B cell (primary cell): ENCODE measurements at regions not wholly inside any gene's neighbourhood (a gene's known extent, or its start where the extent isn't known, plus 50 kb on each side); places are given as distances from the start of the nearest gene placed in this dataset.

Experiments used
- ATAC-seq: fragments of 200-7000 bp; cut with Tn5 transposase; one replicate; pipeline ENCODE4 v1.10.0; 2021; ENCODE audit warnings: low read depth, mild to moderate bottlenecking, moderate number of reproducible peaks, moderate library complexity
- CTCF ChIA-PET: fragments of 350-600 bp; sonication (Branson Sonifier 250); formaldehyde crosslinking; loops from one replicate; lab custom pipeline; 2021; ENCODE audit warnings: antibody characterized with exemption, inconsistent platforms; lab: Charles Lee
- POLR2A ChIA-PET: fragments of 350-600 bp; sonication (Branson Sonifier 250); formaldehyde crosslinking; loops from one replicate; lab custom pipeline; 2021; ENCODE audit warnings: antibody characterized with exemption; lab: Charles Lee
- DNase-seq: peaks from one replicate; pipeline ENCODE4 v3.0.0; 2013
- H2AFZ ChIP-seq: 2 replicates; pipeline ENCODE4 v1.6.1; 2012; ENCODE audit warnings: mild to moderate bottlenecking, low read depth, low read length; ENCODE audit not compliant: insufficient read depth, poor library complexity, severe bottlenecking
- H3K27ac ChIP-seq, 2 donors: 1 replicate in 1 of 2; 2 replicates in 1 of 2; pipeline ENCODE4 v1.5.1; 2012 to 2013; ENCODE audit warnings: low read length in 2 of 2, mild to moderate bottlenecking in 2 of 2, moderate library complexity in 1 of 2
- H3K27me3 ChIP-seq, 4 experiments: fragments of 200-600 bp in 1 of 4; sonication (generic) in 1 of 4; replicated peaks in 1 of 4; 1 replicate in 2 of 4; 2 replicates in 2 of 4; pipeline versions ENCODE4 v1.6.1 to v1.7.0; 2013 to 2016; ENCODE audit warnings: low read length in 3 of 4, mild to moderate bottlenecking in 2 of 4, mixed read lengths in 1 of 4, moderate library complexity in 1 of 4; ENCODE audit not compliant: insufficient read depth in 4 of 4, control insufficient read depth in 3 of 4; ENCODE audit errors: control extremely low read depth in 1 of 4
- H3K36me3 ChIP-seq, 2 experiments: replicated peaks in 1 of 2; 1 replicate in 1 of 2; 2 replicates in 1 of 2; pipeline versions ENCODE4 v1.6.1 to v1.7.1; 2013; ENCODE audit warnings: low read length in 1 of 2; ENCODE audit not compliant: insufficient read depth in 2 of 2, control insufficient read depth in 1 of 2; ENCODE audit errors: control extremely low read depth in 1 of 2, extremely low read depth in 1 of 2
- H3K4me1 ChIP-seq, 2 donors: fragments of 200-600 bp in 1 of 2; sonication (generic) in 1 of 2; 1 replicate in 1 of 2; 2 replicates in 1 of 2; pipeline versions ENCODE4 v1.5.1 to v1.6.1; 2013 to 2017; ENCODE audit warnings: low read length in 2 of 2; ENCODE audit not compliant: control insufficient read depth in 2 of 2, insufficient read depth in 2 of 2
- H3K4me2 ChIP-seq: replicated peaks from 2 replicates; pipeline ENCODE3; 2012; ENCODE audit warnings: mild to moderate bottlenecking, low read depth, low read length; ENCODE audit not compliant: poor library complexity, severe bottlenecking
- H3K4me3 ChIP-seq, 5 experiments: fragments of 200-600 bp in 1 of 5; sonication (generic) in 1 of 5; 1 replicate in 3 of 5; 2 replicates in 2 of 5; pipeline versions ENCODE4 v1.5.1 to v1.7.0; 2011 to 2016; ENCODE audit warnings: low read length in 4 of 5, mild to moderate bottlenecking in 4 of 5, low read depth in 2 of 5, control low read depth in 1 of 5, moderate library complexity in 1 of 5; ENCODE audit not compliant: insufficient read depth in 1 of 5; ENCODE audit errors: control extremely low read depth in 1 of 5, extremely low read depth in 1 of 5
- H3K79me2 ChIP-seq: fragments of 200-600 bp; sonication (generic); one replicate; pipeline ENCODE4 v1.6.0; 2016; ENCODE audit warnings: low read length; ENCODE audit not compliant: control insufficient read depth, insufficient read depth
- H3K9ac ChIP-seq: fragments of 200-600 bp; sonication (generic); 2 replicates; pipeline ENCODE4 v1.6.1; 2017; ENCODE audit warnings: mild to moderate bottlenecking, low read length, moderate library complexity
- H3K9me3 ChIP-seq, 3 donors: one replicate each; pipeline versions ENCODE4 v1.6.1 to v1.7.1; 2013; ENCODE audit warnings: low read length in 2 of 3; ENCODE audit not compliant: control insufficient read depth in 2 of 3, insufficient read depth in 1 of 3; ENCODE audit errors: control extremely low read depth in 1 of 3
- H4K20me1 ChIP-seq: 2 replicates; pipeline ENCODE4 v1.6.0; 2012; ENCODE audit warnings: mild to moderate bottlenecking, low read length; ENCODE audit not compliant: insufficient read depth, control insufficient read depth, poor library complexity, severe bottlenecking
- H3K27ac Mint-ChIP-seq: one replicate; pipeline ENCODE4 v1.8.0; 2021; ENCODE audit warnings: mixed read lengths
- H3K27me3 Mint-ChIP-seq: one replicate; pipeline ENCODE4 v1.8.0; 2021; ENCODE audit warnings: mixed read lengths
- H3K4me1 Mint-ChIP-seq: one replicate; pipeline ENCODE4 v1.8.0; 2021; ENCODE audit warnings: mixed read lengths
- H3K4me3 Mint-ChIP-seq: one replicate; pipeline ENCODE4 v1.8.0; 2021; ENCODE audit warnings: mixed read lengths
- H3K9me3 Mint-ChIP-seq: one replicate; pipeline ENCODE4 v1.8.0; 2022; ENCODE audit warnings: mixed read lengths; ENCODE audit not compliant: insufficient read depth
- EZH2 ChIP-seq: IDR thresholded peaks from 2 replicates; pipeline ENCODE4 v1.6.1; 2012; ENCODE audit warnings: borderline replicate concordance, low read depth, mild to moderate bottlenecking, moderate library complexity, low read length; ENCODE audit not compliant: insufficient read depth, poor library complexity, severe bottlenecking
- WGBS: methylation state at CpG from one replicate; pipeline ENCODE4 v1.1.5; 2013; ENCODE audit warnings: missing lambda C conversion rate; ENCODE audit not compliant: insufficient coverage; 5-methylcytosine and 5-hydroxymethylcytosine counted together
- intact Hi-C: fragments of 100-400 bp; cut with micrococcal nuclease; formaldehyde crosslinking; loops from one replicate; pipeline ENCODE4 v1.10.0; 2022
- TF ChIP-seq, protein P1 (sequence below): fragments of 200-600 bp; IDR thresholded peaks from one replicate; pipeline ENCODE4 v1.8.0; 2022; ENCODE audit warnings: antibody characterized with exemption, mild to moderate bottlenecking

DNA sequence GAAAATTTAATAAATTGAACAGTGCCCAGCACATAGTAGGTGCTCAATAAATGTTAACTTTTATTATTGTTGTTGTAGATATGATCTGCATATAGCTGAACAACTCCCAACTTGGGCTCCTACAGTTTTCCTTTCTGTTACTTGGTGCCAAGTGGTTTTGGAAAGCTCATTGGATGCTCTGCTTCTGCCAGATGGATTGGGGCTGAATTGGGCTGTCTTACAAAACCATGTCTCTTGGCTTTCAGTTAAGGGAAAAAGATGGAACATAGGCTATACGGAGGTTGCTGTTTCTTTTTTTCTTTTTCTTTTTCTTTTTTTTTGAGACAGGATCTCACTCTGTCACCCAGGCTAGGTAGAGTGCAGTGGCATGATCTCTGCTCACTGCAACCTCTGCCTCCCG, 140.7 kb upstream of the PWP1 start:
- TF ChIP-seq, protein P1, sequence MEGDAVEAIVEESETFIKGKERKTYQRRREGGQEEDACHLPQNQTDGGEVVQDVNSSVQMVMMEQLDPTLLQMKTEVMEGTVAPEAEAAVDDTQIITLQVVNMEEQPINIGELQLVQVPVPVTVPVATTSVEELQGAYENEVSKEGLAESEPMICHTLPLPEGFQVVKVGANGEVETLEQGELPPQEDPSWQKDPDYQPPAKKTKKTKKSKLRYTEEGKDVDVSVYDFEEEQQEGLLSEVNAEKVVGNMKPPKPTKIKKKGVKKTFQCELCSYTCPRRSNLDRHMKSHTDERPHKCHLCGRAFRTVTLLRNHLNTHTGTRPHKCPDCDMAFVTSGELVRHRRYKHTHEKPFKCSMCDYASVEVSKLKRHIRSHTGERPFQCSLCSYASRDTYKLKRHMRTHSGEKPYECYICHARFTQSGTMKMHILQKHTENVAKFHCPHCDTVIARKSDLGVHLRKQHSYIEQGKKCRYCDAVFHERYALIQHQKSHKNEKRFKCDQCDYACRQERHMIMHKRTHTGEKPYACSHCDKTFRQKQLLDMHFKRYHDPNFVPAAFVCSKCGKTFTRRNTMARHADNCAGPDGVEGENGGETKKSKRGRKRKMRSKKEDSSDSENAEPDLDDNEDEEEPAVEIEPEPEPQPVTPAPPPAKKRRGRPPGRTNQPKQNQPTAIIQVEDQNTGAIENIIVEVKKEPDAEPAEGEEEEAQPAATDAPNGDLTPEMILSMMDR = no peak
- no peak for TF ChIP-seq EZH2
- Mint-ChIP-seq H3K4me3 (no peak overlapping the region), H3K9me3 (peaks cover 5% of the 10 kb centered on the region), H3K27ac (no peak overlapping the region), H3K27me3 (no peaks in the 10 kb centered on the region), H3K4me1 (peaks cover 4% of the 10 kb centered on the region)
- no peak overlapping the region for H3K4me3 ChIP-seq
- ChIA-PET POLR2A (no interaction called here), CTCF (no interaction called here)
- intact Hi-C loops = no loop called here
- H3K9ac ChIP-seq = no peak overlapping the region
- H3K4me1 ChIP-seq = peaks cover 6% of the 10 kb centered on the region in 2 donors
- DNase-seq = no peak
- H3K27ac ChIP-seq = no peak overlapping the region
- no peak overlapping the region for H2AFZ ChIP-seq
- ATAC-seq = no peak
- no peaks in the 10 kb centered on the region for H4K20me1 ChIP-seq
- peaks cover 0 to 9% (median 6%) of the 10 kb centered on the region in 3 donors for H3K9me3 ChIP-seq
- no peaks in the 10 kb centered on the region for H3K27me3 ChIP-seq
- no peaks in the 10 kb centered on the region for H3K79me2 ChIP-seq
- no peaks in the 10 kb centered on the region for H3K36me3 ChIP-seq
- H3K4me2 ChIP-seq = no peak overlapping the region
- WGBS = 88% methylated on average over 1 of the region's 2 CpGs

DNA sequence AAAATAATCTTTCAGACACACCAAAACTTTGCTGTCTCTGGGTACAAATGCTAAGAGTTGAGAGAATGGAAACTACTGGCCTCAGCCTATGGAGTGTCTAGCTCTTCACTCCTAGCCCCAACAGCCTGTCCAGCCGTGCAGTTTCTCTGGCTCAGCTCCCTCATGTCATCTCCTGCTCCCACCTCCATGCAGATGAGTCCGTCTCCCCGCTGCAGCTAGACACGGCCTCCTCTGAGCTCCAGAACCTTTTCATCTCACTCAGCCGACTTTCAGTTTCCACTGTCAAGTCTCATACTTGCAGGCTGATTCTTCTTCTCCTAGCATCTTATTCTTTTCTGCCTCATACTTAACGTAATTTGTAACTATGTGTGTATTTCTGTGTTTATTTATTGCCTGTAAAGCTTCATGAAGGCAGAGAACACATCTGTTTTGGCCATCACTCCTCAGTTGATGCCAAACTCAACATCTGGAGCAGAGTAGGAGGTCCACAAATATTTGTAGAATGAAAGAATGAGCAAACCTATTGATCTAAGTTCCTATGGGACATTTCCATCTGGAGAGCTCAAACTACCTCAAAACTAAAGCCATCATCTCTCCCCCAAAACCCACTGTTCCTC, 139.8 kb upstream of the PWP1 start:
- H3K9me3 ChIP-seq = peaks cover 0 to 9% (median 2%) of the 10 kb centered on the region in 3 donors
- ChIA-PET CTCF (no interaction called here), POLR2A (no interaction called here)
- Mint-ChIP-seq H3K4me1 (peaks cover 4% of the 10 kb centered on the region), H3K27me3 (no peaks in the 10 kb centered on the region), H3K9me3 (peaks cover 5% of the 10 kb centered on the region), H3K4me3 (no peak overlapping the region), H3K27ac (no peak overlapping the region)
- no peak for DNase-seq
- H3K27ac ChIP-seq = no peak overlapping the region
- 40% methylated on average over 1 of the region's 6 CpGs for WGBS
- H3K4me2 ChIP-seq = no peak overlapping the region
- H3K9ac ChIP-seq = no peak overlapping the region
- H2AFZ ChIP-seq = no peak overlapping the region
- H3K79me2 ChIP-seq = no peaks in the 10 kb centered on the region
- ATAC-seq = no peak
- TF ChIP-seq EZH2 = no peak
- no peaks in the 10 kb centered on the region for H3K36me3 ChIP-seq
- intact Hi-C loops = no loop called here
- no peak overlapping the region for H3K4me3 ChIP-seq
- H3K27me3 ChIP-seq = no peaks in the 10 kb centered on the region
- H3K4me1 ChIP-seq = peaks cover 6% of the 10 kb centered on the region in 2 donors
- no peaks in the 10 kb centered on the region for H4K20me1 ChIP-seq
